Smooth muscle cell of the brain vasculature (primary cell): ENCODE measurements at regions not wholly inside any gene's neighbourhood (a gene's known extent, or its start where the extent isn't known, plus 50 kb on each side); places are given as distances from the start of the nearest gene placed in this dataset.
A peak's percentile ranks its signal among the peaks of the same experiment; 100 is the strongest.
"Not testable (repeated sequence)": the region's sequence is repeated elsewhere in the genome, so short reads cannot be mapped to it uniquely, and the experiment has no call there.

ENCODE experiments used
- DNase-seq: peaks from one replicate; pipeline ENCODE4 v3.0.0-alpha.2; 2012; ENCODE audit warnings: low read depth, low spot score

- no peak for DNase-seq
These were observed 156.1 kb upstream of the SALL4 start for GRCh38 chr20:51958099-51959065.

GRCh38 chr20:51955756-51956155 is 153.4 kb upstream of the SALL4 start:
- no peak for DNase-seq

DNA sequence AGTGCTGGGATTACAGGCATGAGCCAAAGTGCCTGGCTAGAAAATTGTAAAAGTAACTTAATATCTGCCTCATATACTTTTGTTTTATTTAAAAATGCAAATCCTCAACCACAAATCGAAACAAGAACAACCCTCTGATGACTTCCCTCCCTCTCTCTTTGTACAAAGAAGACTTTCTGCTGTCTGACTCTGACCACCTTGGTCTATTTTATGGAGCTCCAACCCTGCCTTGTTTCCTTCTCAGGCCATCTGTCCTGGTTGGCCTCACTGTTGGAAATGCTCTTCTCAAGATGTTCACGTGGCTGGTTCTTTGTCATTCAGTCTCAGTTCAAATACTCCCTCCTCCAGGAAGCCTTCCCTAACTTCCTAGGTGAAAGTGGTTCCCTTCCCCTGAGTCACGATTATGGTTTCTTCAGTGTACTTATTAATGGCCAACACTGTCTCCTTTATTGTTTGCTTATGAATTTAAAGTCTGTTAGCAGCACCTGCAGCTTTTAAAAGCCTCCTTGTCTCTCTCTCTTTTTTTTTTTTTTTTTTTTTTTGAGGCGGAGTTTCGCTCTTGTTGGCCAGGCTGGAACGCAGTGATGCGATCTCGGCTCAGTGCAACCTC is 151.5 kb upstream of the SALL4 start:
- no peak for DNase-seq

DNA sequence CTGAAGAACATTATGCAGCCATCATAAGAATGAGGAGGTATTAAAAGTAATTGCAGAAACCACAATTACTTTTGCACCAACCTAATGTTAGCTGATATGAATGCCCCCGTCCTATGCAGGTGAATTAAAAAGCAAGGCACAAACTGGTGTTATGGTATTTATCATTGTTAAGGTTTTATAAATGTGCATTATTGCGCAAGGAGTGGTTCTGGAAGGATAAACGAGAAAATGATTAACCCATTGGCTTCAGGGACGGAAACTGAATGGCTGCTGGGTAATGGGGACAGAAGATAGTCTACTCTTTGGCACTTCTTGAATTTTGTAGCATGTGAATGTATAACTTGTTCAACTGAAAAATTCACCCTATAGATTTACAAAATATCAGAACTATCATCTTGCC is 148.6 kb upstream of the SALL4 start:
- DNase-seq: no peak

DNA sequence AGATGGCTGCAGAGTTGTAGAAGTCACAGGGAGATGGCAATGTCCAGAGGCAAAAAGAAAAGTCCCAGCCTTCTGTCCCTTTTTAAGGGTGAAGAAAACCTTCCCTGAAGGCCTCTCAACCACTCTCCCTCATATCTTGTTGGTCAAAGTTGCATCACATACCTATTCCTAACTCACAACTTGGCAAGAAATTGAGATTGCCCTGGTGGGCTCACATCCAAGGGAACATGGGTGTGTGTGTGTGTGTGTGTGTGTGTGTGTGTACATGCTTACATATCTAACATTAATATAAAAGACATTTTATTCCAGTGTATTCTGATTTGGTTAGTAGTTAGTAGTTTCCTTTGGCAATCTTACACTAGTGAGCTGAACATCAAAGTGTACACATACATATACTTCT is 144.3 kb upstream of the SALL4 start:
- DNase-seq: no peak

GRCh38 chr20:51945881-51946280 is 143.6 kb upstream of the SALL4 start:
- DNase-seq: no peak

GRCh38 chr20:51945177-51945576 is 142.9 kb upstream of the SALL4 start:
- no peak for DNase-seq

GRCh38 chr20:51943761-51944160 is 141.4 kb upstream of the SALL4 start:
- DNase-seq: no peak

GRCh38 chr20:51943326-51943725 is 141.0 kb upstream of the SALL4 start:
- not testable (repeated sequence) for DNase-seq

DNA sequence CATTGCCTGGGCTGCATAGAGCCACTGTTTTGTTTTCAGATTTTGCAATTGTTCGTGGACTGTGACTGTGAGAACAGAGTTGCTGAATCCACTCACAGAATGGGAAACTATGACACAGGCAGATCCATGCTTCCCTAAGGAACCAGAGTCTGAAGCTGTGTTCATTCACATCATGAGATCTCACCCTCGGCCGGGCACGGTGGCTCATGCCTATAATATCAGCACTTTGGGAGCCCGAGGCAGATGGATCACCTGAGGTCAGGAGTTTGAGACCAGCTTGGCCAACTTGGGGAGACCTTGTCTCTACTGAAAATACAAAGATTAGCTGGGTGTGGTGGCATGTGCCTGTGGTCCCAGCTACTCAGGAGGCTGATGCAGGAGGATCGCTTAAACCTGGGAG is 139.2 kb upstream of the SALL4 start:
- DNase-seq: no peak

DNA sequence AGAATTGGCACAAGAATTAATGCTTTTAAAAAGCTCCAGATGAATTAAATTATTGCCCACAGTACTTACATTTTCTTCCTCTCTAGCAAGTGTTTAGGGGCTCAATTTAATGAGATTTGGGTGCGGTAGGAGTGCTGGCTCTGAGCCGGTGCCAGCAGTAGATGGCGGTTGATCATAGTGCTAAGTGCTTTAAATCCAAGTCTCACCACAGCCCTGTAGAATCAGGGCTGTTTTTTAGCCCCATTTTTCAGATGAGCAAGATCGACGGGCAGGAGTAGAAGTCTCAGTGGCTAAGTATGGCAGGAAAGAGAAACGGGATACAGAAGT is 136.9 kb upstream of the SALL4 start:
- DNase-seq: no peak

DNA sequence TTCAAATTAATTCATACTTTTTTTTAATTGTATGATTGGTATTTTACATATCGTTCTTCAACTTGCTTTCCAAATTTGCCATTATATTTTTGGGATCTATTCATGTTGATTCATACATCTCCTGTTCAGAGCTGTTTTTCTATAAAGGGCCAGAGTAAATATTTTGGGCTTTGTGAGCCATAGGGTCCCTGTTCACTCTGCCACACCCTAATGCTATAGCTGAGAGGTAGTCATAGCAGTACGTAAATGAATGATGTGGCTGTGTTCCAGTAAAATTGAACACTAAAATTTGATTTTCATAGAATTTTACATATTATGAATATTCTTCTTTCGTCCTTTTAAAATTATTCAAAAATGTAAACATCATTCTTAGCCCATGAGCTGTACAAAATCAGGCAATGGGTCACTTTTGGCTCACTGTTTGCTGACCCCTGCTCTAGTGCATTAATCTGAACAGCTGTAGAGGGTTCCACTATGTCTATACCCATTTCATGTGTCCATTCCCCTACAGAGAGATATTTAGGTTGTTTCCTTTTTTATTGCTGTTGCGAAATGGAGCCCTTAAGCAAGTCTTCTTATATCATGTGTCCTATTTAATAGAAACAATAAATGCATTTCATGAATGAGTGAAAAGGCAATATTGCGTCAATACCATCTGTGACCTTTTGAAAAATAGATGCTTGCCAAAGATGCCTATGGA is 136.4 kb upstream of the SALL4 start:
- DNase-seq: no peak

DNA sequence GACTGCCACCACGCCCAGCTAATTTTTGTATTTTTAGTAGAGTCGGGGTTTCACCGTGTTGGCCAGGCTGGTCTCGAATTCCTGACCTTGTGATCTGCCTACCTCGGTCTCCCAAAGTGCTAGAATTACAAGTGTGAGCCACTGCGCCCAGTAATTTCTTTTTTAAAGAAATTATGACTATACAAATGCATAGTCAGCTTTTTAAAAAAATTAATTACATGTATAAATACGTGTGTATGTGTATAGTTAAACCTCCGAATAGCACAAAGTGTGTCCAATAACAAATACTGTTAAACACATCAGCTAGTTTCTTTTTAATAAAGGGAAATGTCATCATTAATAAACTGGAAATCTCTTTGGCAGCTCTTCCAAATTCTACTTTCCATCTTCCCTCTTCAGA is 135.5 kb upstream of the SALL4 start:
- no peak for DNase-seq

GRCh38 chr20:51936377-51936776 is 134.1 kb upstream of the SALL4 start:
- DNase-seq: no peak

GRCh38 chr20:51935003-51935358 is 132.7 kb upstream of the SALL4 start:
- DNase-seq: no peak

DNA sequence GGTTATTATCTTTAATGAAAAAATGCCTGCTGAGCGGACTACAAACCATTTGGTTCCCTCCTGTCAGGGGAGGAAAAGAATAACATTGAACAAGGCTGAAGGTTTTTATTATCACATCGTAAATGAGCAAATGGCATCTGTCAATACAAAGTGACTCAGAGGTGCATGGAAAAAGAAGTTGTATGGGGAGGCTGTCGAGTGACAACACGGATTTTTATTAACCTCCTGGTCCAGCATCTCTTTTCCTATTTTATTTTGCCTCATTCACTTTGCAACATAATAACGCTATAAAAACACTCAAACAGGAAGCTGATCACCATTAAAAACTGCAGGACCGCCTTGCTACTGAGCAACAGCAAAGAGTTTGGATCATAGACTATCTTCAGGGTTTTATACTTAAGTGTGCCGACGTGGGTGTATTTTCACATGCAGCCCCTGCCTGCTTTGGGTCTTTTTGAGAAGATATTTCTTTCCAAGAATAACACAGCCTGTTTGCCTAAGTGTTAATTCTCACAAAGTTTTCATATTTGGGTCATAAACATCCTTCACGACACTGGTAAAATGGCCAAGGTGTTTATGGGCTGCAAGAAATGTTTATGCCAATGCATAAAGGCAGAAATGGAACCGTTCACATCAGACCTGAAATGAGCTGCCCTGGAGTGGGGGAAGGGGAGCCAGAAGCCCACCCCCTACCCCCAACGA is 132.1 kb upstream of the SALL4 start:
- DNase-seq: no peak

DNA sequence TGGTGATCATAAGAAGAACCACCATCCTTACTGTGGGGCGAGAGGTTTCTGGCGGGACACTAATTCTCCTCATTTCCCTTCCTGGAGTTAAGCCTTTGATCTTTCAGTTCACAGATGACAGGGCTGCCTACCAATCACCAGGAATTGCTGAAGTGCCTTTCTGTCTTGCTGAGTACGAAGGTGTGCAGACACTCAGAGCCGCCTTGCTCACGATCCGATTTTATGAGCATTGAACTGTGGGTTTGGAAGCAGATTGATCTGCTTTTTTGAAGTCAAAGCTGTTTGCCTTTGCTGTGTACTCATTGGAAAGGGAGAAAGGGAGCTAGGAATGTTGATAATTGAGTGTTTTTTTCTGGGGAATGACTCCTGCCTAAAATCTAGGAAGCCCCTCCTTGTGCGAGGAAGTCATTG is 129.1 kb upstream of the SALL4 start:
- no peak for DNase-seq

DNA sequence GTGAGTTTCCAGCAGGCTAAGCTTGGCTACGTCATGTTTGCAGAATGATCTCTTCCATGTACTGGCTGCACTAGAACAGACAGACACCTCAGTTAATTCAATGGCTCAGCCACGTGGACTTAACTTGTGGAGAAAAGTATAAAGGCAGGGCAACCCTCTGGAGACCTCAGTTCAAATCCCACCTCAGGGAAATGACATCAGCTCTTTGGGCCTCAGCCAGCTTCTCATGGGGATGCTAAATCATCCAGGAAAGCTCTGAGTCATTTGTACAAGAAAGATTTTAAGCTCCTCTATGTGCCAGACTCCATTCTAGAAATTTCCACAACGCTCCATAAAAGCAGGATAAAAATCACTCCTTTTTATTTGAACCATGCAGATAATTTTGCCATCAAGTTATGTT is 128.5 kb upstream of the SALL4 start:
- peak; percentile 66 for DNase-seq

DNA sequence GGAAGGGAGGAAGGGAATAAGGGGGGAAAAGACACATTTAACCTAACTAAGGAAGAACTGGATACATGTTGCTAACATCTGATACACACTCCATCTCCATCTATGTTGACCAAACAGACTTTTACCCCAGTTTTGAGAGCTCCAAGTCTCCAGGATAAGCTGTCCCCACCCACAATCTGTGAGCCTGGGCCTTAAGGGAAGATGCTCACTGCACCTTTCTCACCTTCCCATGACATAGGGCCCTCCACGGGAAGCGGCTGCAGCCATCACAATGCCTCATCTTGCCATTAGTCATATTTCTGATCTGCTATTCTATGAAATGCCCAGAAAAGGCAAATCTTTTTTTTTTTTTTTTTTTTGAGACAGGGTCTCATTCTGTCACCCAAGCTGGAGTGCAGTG is 126.6 kb upstream of the SALL4 start:
- no peak for DNase-seq

GRCh38 chr20:51927970-51928369 is 125.6 kb upstream of the SALL4 start:
- not testable (repeated sequence) for DNase-seq

GRCh38 chr20:51926670-51927305 is 124.5 kb upstream of the SALL4 start:
- DNase-seq: no peak

DNA sequence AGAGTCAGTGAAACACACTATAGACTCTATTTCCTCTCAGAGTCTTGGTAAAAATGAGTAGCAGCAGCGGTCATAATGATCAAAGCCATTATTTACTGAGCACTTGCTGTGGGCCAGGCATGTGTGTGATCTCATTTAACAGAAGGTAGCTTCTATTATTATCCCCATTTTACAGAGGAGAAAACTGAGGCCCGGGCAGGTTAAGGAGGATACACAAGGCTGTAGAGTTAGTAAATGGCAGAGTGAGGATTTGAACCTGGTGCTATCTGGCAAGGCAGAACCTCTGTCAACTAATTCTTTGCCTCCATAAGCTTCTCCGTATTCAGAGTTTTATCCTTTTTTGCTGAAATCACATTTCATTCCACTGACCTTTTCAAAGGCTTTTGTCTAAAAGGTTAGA is 122.2 kb upstream of the SALL4 start:
- DNase-seq: no peak
